DMS53 treated with DMSO at 0.1 percent for 48 hours (cell line): ENCODE measurements at regions not wholly inside any gene's neighbourhood (a gene's known extent, or its start where the extent isn't known, plus 50 kb on each side); places are given as distances from the start of the nearest gene placed in this dataset.

Experiments
- DNase-seq: peaks from one replicate; lab custom pipeline; 2025; ENCODE audit not compliant: unreplicated experiment; lab: John Stamatoyannopoulos, UW

GRCh38 chr1:55571767-55572166 lies 356.6 kb upstream of the USP24 start:
- no peak for DNase-seq

GRCh38 chr1:55569417-55569816 lies 354.3 kb upstream of the USP24 start:
- DNase-seq, result no peak

DNA sequence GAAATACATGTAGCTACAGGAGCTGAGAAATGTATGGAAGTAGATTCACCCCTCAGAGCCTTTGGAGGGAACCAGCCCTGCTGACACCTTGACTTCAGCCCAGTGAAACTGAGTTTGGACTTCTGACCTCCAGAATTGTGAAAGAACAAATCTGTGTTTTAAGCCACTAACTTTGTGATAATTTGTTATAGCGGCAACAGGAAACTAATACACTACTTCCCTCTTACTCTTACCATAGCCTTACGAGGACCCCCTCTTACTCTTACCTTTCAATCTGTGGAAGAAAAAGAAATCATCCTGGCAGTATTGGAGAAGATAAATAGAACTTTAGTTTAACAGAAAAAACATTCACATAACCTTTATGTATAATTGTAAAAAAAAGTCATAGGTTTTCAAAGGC lies 353.6 kb upstream of the USP24 start:
- no peak for DNase-seq

GRCh38 chr1:55560266-55560665 lies 345.1 kb upstream of the USP24 start:
- no peak for DNase-seq

DNA sequence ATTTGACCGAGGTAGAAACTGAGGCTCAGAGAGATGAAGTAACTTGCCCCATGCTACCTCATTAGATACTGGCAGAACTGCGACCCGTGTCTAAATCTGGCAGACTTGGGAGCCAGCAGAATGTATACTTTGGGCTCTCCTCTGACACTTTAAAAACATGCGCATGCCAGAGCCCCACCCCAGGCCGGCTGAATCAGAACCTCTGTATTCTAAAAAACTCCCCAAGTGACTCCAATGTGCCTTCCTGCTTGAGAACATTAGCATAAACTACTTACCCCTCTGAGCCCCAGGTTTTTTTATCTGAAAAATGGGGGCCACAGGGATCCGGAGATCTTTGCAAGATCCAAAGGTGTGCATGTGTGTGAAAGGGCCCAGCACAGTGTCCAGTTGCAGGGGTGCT lies 344.7 kb upstream of the USP24 start:
- no peak for DNase-seq

DNA sequence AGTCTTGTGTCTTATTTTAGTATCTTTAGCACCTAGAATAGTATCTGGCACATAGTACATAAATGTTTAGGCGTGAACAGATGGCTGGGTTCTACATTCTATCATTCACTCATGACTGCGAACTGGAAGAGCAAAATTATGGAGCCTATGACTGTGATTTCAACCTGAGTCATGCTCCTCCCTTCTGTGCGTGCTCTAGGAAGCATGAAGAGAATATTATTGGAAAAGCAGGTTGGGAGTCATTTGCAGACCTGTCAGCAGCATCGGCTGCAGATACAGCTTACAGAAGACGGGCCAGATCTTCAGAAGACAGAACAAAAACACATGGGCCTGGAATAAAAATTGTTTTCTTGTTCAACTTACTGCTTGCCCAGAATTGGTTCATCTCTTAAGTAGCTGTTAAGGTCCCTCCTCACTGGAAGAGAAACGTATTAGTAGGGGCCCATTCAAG lies 344.0 kb upstream of the USP24 start:
- DNase-seq, result no peak

GRCh38 chr1:55558515-55558914 lies 343.4 kb upstream of the USP24 start:
- no peak for DNase-seq

DNA sequence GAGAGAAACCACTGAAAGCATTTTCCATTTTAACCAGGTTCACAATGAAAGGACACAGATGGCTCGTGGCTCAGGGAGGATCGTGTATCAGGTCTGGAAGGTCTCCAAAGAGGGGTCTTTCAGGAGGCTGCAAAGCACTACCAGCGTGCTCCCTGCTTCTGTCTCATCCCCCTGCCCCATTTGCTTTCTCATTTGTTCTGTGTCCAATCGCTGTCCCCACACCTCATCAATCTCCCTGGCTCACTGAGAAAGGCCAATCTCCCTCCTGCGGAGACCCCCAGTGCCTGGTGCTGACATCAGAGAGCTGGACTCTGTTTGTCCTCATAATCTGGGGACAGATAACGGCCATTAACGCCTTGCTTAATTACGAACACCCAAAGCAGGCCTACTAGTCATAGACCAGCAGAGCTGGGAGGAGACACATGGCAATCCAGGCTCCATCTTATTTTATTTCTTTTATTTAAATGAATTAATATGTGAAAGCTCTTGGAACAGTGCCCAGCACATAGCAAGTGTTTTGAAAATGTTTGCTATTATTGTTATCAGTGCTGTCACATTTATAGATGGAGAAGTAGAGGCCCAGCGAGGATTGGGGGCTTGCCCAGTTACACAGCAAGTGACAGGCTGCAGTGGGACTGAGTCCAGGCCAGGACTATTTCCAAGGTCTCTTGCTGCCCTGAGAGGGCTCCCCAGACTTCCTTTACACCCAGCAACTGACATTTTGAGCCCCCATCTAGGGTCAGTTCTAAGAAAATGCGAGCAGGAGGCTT lies 341.0 kb upstream of the USP24 start:
- no peak for DNase-seq

DNA sequence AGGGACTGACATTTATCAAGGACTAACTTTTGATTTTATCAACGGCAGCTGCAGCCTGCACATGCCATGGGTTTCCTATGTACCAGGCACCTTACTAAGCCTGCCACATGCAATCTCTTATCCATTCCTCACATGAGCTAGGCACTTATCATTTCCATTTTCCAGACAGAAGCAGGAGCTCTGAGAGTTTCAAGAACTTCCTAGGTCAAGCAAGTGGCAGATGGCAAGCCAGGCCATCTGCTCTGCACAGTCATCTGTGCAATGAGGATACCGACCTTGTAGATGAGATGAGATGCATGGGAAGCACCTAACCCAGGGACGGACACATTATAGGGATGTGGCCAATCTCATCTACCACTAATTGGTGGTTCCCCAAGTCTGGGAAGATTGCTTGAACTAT lies 339.4 kb upstream of the USP24 start:
- DNase-seq, result no peak

GRCh38 chr1:55552636-55553035 lies 337.5 kb upstream of the USP24 start:
- DNase-seq, result no peak

DNA sequence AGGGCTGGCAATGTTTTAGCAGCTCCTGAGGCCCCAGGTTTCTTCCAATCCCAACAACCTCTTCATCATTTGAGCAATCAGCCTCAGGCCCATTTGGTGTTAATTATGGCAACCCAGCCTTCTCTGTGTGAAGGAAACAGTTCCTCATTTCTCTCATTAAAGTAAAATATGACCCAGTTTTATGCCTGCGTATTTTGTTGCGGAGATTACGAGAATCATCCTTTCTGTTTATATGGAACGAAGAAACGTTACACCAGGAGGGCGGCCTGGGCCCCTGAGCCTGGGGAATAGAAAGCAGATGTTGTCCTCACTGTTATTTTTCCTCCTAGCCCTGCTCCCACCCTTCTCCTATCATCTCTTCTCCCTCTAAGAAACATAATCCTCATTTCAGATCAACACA lies 332.2 kb upstream of the USP24 start:
- no peak for DNase-seq

DNA sequence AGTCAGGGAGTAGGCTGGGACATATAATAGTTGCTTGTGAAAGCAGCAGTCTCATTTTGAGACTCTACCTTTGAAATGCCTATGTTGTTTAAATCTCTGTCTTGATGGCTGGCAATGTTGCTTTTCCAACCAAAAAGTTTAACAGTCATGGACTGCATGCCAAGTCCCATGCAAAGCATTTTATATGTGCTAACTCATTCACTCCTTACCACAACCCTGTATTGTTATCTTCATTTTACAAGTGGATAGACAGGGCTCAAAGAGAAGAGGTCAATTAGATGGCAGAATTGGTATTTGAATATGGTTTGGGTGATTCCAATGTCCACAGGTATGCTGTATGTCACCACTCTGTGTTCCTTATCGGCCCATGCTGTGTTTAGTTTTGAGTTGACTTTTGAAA lies 331.4 kb upstream of the USP24 start:
- DNase-seq, result no peak

- DNase-seq, result no peak
These were observed 329.7 kb upstream of the USP24 start for GRCh38 chr1:55544826-55545225.

GRCh38 chr1:55542901-55543504 lies 327.8 kb upstream of the USP24 start:
- no peak for DNase-seq

GRCh38 chr1:55541296-55541695 lies 326.1 kb upstream of the USP24 start:
- no peak for DNase-seq

- no peak for DNase-seq
These were observed 324.7 kb upstream of the USP24 start for GRCh38 chr1:55539652-55540512.

DNA sequence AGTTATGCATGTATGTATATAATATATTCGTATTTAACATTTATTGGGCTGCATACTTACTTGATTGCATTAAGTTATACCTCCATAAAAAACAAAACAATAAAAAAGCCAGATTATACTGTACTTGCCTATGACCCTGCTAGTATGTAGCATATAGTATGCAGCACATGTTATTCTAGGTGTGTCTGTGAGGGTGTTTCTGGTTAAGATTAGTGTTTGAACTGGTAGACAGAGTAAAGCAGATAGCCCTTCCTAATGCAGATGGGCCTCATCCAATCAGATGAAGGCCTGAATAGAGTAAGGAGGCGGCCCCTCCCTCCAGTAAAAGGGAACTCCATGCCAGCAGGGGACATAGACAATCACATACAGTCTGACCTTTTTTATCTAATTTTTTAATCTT lies 323.3 kb upstream of the USP24 start:
- no peak for DNase-seq

- no peak for DNase-seq
These were observed 321.3 kb upstream of the USP24 start for GRCh38 chr1:55536545-55536865.

DNA sequence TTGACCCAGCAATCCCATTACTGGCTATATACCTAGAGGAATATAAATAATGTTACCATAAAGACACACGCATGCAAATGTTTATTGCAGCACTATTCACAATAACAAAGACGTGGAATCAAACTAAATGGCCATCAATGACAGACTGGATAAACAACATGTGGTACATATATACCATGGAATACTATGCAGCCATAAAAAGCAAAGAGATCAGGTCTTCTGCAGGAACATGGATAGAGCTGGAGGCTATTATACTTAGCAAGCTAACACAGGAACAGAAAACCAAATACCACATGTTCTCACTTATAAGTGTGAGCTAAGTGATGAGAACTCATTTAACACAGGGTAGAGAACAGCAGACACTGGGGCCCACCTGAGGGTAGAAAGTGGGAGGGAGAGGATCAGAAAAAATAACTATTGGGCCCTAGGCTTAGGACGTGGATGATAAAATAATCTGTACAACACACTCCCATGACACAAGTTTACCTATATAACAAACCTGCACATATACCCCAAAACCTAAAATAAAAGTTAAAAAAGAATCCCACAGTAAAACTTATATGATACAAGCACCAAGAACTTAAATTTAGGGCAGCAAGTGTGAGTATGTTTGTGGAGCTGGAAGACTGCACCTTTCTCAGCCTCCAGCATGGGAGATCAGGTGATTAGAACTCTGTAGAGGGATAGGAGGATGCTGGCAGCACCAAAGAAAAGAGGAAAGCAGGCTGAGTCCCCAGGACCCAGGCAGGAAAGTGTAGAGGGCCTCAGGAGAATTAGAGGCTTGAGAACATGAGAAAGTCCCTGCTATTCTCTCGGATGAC lies 320.8 kb upstream of the USP24 start:
- DNase-seq, result no peak

GRCh38 chr1:55534565-55535121 lies 319.5 kb upstream of the USP24 start:
- DNase-seq, result no peak

DNA sequence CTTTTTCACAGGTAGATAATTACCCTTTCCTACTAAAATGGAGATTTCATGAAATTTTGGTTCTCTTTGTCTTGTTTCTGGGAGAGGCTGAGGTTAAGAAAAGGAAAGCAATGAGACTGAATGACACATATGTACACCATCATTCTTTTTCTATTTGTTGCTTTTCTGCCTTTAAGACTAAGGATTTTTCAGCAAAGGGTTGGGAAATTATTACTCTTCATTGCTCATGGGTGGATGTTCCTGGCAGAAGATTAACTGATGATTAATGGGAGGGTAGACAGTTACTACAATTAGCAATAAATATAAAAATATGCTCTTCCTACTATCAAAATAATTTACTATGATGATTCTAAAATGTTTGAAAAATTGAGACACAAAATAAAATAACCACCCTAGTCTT lies 316.5 kb upstream of the USP24 start:
- no peak for DNase-seq
